HG02571 (cell line): ENCODE measurements at regions not wholly inside any gene's neighbourhood (a gene's known extent, or its start where the extent isn't known, plus 50 kb on each side); places are given as distances from the start of the nearest gene placed in this dataset.
"Not testable (repeated sequence)": the region's sequence is repeated elsewhere in the genome, so short reads cannot be mapped to it uniquely, and the experiment has no call there.

Experiments
- ATAC-seq: cut with Tn5 transposase; IDR thresholded peaks from one replicate; pipeline ENCODE4 v1.9.1; 2021; ENCODE audit warnings: mild to moderate bottlenecking, moderate library complexity; ENCODE audit not compliant: unreplicated experiment

DNA sequence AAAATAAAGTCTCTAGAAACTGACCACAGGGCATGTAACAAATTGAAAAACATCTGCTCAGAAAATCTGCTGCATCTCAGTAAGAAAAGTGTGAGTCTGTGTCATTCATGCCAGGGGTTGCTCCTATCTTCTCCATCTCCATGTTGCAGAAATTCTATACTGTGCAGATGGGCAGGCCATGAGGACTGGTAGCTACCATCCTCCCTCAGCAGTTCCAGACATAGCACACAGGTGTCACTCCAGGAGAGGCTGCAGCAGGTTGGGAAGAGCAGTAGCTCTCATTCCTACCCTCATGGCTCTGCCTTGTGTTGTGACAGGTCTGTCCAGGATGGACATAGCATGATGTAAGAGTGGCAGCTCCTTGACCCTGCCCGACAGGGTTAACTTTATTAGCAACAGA is 173.4 kb downstream of the NDUFS4 start:
- ATAC-seq, result no peak

DNA sequence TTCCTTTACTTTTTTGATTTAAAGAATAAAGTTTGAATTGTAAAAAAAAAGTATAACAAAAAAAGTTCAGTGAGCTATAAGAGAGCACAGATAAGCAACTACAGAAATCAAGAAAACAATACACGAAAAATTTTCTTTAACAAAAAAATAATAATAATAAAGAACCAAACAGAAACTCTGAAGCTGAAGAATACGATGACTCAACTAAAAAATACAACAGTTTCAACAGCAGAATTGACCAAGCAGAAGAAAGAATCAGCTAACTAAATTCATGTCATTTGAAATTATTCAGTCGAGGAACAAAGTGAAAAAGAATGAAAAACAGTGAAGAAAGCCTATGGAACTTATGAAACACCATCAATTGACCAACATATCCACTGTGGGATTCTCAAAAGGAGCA is 177.7 kb downstream of the NDUFS4 start:
- ATAC-seq, result no peak

DNA sequence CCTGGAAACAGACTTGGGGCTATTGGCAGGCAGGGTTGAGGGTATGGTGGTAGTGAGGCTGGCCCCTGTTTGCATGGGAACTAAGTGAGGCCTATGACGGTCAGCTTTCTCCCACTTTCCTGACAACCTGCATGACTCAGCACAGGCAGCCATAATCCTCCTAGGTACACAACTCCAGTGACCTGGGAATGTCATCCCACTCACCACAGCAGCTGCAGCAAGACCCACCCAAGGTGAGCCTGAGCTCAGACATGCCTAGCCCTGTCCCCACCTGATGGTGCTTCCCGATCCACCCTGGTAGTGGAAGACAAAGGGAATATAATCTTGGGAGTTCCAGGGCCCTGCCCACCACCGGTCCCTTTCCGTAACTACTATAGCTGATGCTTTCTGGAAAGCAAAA is 178.7 kb downstream of the NDUFS4 start:
- ATAC-seq, result no peak

DNA sequence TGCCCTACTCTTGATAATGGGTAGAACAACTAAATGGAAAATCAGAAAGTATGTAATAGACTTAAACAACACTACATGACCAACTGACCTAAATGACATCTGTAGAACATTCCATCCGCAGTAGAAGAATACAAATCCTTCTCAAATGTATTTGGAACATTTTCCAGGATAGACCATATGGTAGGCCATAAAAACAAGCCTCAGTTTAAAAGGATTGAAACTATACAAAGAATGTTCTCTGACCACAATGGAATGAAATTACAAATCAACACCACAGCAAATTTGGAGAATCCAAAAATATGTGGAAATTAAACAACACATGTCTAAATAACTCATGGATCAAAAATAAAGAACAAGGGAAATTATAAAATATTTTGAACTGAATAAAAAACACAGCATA is 189.2 kb downstream of the NDUFS4 start:
- no peak for ATAC-seq

DNA sequence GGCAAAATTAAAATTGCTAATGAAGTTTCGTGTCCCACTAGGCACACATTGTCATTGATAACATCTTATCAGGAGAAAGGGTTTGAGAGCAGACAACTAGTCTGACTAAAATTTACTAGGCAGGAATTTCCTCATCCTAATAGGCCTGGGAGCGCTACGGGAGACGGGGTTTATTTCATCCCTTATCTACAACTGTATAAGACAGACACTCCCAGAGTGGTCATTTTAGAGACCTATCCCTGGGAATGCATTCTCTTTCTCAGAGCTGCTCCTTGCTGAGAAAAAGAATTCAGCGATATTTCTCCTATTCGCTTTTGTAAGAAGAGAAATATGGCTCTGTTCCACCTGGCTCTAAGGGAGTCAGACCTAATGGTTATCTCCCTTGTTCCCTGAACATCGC is 191.8 kb downstream of the NDUFS4 start:
- ATAC-seq, result not testable (repeated sequence)

DNA sequence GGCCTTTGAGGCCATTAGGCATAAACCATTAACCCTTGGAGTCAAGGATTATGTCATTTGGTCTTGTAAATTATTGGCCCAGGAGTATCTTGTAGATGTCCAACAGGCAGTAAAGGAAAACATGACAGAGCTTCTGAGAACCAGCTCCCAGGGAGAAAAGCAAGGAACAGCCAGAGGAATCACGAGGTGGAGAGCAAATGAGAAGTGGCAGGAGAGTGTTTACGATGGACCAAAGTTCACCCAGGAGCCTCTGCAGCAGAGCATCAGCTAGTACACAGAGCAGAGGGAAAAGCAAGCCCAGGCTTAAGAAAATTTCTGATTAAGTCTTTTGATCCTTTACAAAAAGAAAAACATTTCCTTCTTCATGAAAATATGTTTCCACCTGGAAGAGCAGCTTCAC is 206.2 kb downstream of the NDUFS4 start:
- ATAC-seq, result no peak

DNA sequence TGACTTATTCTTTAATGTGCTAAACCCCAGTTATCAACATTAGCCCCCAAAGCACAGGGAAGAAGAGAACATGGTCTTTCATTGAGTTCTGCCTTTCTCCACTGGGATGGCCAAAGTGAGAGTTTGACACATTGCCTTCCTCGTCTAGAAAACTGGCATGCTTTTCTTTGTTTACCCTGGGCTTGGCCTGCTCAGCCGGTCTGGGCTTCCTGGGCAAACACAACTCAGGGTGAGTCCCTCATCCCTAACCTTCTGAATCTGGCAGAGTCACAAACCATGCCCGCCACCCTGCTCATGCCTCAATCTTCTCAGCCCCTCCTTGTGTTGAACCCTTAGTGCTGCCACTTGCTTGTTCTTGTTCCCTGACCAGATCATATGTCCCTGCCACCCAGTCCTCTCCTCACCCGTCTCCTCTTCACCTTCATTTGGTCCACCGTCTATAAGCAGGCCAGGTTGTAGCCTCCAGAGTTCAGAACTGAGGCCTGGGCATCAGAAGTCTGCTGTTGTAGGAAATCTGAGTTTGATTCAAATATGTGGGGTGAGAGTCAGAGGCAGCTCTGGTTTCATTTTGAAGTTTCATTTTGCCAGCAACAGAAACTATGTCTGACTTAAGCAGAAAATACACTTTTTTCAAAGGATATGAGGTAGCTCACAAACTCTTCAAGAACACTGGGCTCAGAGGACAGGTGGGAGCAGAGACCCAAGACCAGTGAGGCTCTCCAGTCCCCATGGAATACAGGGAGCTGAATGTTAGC is 217.6 kb downstream of the NDUFS4 start:
- ATAC-seq, result peak; percentile 61

DNA sequence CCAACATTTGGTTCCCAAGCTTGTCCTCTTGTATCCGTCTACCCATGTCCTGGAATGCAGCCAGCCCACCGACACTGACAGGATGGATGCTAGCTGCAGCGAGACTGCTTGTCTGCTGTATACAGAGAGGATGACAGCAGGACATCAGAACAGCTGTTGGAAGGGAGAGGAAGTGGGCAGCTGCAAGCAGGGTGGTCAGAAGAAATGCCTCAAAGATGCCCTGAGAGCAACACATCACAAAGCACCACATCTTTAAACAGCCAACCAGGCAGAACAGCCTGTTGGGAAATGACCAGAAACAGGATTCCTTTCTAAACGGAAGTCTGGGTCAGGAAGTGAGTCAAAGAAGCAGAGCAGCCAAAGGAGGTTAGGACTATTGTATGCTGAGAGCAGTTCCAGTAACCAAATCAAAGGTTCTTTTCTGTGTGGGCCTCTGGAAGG is 219.1 kb downstream of the NDUFS4 start:
- peak; percentile 44 for ATAC-seq

DNA sequence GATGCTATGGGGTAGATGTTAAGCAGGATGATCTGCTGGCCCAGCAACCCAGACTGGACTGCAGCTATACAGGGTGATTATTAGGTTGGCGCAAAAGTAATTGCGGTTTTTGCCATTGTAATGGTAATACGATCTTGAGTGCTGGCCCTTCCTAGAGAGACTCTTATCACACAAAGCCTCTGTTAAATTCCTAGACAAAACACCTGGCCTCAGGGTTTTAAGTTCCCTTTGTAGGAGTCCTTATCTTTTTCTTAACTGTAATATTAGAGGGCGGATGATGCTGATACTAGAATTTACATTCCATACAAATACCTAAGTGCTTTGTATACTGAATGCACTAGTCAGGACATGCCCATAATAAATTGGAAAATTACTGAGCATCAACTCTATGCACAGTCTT is 222.2 kb downstream of the NDUFS4 start:
- no peak for ATAC-seq

DNA sequence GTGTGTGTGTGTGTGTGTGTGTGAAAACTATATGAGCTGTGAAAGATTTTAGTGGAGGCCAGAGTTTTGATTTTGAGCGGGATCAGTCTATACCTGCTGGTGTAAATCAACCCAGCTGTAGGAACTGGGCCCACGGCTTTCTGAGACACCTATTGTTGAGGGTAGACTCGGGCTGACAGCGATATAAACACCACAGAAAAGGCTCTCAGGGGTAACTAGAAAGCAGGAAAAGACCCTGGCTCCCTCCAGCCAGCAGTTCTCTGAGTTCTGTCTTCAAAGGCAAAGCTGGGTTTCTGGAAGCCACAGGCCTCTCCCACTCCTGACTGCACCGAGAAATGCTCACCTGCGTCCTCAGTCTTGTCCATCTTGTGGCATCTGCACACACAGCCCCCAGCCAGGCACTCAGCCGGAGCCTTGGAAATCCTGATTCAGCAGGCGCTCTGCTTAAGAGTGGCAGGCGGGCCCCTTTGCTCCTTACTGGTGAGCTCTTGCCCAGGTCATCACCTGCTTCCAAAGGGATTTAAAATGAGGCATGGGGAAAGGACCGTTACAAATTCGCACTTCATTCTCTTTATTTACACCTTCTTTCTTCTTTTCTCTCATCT is 223.3 kb downstream of the NDUFS4 start:
- ATAC-seq, result no peak

DNA sequence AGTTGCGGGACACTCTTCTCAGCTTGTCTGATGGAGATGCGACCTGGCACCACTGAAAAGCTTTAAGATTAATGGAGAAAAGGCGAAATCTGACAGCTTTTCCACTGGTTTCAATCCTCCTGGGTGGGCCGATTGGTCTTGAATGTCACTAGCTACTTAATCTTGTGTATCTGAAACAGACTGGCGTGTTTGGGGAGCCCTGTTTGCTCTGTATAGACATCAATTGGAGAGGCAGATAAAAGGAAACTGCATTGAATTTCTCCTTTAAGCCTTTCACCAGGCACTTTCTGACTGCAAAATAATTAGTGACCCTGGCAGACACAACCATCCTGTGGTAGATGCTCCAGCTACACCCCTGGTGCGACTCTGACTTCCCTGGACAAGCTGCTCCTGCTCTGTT is 224.2 kb downstream of the NDUFS4 start:
- ATAC-seq, result no peak

DNA sequence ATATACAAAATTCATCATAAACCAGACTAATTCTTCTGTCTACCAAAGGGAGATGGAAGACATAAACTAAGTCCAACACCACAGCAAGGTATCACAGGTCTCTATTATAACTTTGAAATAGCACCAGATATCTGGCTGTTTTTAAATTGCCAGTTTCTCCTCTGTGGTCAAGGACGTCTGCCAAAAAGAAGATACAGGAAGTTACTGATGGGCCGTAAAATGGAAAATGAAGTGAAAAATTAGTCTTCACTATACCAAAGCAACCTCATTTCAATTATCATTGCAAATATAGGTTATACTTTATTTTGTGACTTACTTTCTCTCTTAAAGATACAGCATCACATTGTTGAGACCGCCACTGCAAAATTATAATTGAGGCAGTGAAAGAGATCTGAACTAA is 225.5 kb downstream of the NDUFS4 start:
- no peak for ATAC-seq

DNA sequence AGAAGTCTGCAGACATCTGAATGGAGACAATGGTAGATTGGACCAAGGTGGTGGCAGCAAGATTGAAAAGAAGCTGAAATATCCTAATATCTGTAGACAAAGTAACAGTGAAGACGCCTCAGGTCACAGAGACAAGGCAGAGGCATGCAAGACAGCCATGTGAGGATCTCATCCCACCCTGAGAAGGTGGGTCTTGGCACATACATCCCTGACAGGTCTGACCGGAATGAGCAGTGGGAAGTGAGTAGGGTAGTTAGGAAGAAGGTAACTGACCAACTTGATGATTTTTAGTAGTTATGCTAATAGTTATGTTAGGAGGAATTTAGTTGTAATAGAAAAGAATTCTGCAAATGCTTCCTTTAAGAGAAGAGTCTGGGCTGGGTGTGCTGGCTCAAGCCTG is 229.6 kb downstream of the NDUFS4 start:
- no peak for ATAC-seq

DNA sequence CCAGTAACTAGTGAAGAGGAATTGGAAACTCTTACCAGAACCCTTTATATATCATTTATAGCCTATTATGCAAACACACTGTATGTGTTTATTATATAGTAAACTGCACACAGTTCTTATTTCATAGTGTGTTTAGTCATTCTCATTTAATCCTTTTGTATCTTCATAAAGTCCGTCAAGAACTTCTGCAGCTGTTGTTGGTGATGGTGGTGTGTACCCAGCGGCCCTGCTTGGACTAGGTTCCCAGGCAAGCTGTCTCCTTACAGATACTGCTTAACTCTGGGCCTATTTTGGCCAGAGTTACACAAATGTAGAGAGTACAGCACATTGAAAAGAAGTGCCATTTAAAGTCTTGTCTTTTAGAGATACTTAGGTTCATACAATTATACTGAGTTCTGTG is 231.9 kb downstream of the NDUFS4 start:
- no peak for ATAC-seq

DNA sequence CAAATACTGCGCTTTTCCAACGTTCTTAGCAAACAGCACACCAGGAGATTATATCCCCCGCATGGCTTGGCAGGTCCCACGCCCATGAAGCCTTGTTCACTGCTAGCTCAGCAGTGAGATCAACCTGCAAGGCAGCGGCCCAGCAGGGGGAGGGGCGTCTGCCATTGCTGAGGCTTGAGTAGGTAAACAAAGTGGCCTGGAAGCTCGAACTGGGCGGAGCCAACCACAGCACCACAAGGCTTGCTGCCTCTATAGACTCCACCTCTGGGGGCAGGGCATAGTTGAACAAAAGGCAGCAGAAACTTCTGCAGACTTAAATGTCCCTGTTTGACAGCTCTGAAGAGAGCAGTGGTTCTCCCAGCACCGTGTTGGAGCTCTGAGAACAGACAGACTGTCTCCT is 239.2 kb downstream of the NDUFS4 start:
- ATAC-seq, result not testable (repeated sequence)

DNA sequence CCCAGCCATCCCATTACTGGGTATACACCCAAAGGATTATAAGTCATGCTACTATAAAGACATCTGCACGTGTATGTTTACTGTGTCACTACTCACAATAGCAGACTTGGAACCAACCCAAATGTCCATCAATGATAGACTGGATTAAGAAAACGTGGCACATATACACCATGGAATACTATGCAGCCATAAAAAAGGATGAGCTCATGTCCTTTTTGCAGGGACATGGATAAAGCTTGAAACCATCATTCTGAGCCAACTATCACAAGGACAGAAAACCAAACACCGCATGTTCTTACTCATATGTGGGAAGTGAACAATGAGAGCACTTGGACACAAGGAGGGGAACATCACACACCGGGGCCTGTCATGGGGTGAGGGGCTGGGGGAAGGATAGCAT is 248.0 kb downstream of the NDUFS4 start:
- not testable (repeated sequence) for ATAC-seq

DNA sequence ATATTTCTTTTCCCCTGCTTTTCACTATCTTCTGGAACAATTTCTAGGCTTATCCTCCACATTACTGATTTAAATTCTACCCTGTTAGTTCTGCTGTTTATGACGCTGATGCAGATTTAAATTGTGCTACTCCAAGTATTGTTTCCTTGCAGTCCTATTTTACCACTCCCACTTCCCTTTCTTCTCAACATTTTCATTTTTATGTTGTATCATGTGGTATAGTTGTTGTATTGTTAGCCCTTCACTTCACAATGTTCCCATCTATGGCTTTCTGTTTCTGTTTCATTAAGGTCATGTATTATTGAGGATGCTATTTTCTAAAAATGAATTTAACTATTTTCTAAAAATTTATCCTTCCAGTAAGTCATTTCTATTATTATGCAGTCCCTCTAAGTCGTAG is 254.4 kb downstream of the NDUFS4 start:
- ATAC-seq, result peak; percentile 46

DNA sequence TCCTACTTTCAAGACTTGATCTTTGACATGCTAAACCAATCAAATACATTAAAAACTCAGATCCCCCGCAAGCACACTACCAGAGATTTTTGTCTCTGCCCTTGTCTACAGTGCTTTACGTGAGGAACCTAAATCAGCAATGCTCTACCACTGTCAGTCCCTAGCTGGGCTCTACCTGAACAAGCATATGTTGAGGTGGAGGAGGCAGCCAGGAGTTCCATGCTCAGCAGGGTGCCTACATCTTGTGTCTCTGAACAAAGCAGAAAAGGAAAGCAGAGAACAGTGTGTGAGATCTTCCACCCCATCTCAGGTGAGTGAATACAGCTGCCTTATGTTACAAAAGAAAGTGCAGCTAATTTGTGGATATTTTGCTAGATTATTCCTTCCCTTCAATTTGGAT is 255.0 kb downstream of the NDUFS4 start:
- ATAC-seq, result no peak

DNA sequence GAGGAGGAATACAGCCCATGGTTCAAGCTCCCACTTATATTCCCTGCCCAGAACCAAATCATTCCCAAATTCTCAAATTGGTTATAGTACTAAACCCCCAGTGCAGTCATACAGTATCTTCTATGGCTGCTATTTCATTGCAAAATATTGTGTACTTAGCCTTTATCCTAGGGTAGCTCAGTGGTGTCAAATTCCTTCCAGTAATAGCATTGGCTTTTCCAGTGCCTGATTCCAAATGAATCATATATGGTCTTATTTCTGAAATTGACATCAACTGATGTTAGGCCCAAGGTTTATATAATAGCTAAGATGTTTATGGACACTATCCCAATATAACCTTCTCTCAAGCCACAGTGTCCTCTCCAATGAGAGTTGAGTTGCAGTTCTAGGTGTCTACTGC is 256.7 kb downstream of the NDUFS4 start:
- no peak for ATAC-seq

DNA sequence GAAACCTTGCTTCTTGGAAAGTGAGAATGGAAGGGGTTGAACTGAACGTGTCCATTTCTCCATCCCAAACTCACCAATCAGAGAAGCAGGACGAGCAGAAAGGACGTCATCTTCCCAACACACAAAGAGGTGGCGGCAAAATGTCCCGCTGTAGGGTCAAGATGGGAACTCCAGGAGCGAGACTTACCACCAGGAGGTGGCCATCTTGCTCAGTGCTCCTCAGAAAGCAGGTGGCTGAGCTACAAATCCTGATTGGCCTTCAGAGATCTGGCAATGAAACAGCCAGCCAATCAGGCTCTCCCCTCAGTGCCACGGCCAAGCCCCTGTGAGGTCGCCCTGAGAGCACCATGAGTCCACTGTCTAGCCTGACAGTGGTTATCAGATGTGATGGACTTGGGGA is 259.0 kb downstream of the NDUFS4 start:
- ATAC-seq, result no peak

DNA sequence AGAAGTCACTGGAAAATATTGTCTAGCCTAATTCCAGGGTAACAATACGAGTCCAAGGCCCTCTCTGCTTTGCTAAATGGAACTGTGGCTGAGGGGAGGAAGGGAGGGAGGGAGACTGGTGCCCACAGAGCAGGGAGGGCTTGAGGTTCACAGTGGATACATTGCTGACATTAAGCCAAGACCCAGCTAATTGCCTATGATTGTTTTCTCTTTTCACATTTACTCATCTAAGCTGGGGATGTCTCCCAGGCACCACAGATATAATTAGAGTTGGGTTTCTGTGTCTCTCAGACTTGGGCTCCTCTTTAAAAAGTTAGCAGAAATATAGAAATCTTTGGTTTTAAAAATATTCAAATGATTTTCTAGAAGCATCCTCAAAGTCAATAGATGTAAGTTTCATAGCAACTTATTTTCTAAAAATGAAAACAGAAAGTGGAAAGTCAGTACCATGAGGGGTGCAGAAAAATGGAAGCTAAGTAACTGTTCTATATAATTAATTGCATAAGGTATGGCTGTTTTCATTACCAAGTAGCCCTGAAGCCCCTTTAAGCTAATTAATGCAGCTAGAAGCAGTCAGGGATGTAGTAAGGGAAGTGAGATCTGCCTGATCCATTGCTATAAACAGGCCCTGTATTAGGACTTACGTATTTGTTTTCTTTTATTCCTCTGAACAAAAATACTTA is 259.8 kb downstream of the NDUFS4 start:
- ATAC-seq, result peak; percentile 51

DNA sequence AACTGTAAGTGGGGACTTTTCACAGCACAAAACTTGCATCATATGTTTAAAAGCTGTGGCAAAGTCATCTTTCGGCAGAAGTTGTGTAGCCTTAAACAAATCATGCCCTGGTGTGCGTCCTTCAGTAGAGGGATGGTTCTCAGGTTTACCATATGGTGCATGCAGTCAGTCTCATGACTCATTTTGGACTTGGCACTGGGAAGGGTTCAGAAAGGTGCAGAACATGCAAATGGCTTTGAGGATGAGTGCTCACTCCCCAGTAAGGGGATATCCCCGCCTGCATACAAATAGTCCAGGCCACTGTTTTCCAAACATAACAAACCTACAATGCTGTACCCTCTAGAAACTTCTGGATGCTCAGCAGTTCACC is 260.3 kb downstream of the NDUFS4 start:
- peak; percentile 96 for ATAC-seq
